Right cardiac atrium (tissue), 5 donors: ENCODE measurements at regions not wholly inside any gene's neighbourhood (a gene's known extent, or its start where the extent isn't known, plus 50 kb on each side); places are given as distances from the start of the nearest gene placed in this dataset.
"Not testable (repeated sequence)": the region's sequence is repeated elsewhere in the genome, so short reads cannot be mapped to it uniquely, and the experiment has no call there.

Experiments used
- ATAC-seq, 2 donors: fragments of 200-7000 bp; cut with Tn5 transposase; one replicate each; pipeline versions ENCODE4 v1.8.0 to v1.9.1; 2020; ENCODE audit warnings: moderate library complexity in 2 of 2, mild to moderate bottlenecking in 1 of 2
- DNase-seq, 3 donors: peaks; one replicate each; pipeline ENCODE4 v3.0.0-alpha.2; 2020
- H3K27ac ChIP-seq: one replicate; pipeline ENCODE4 v1.5.1; 2013; ENCODE audit warnings: mild to moderate bottlenecking, low read length, control low read depth, moderate library complexity
- H3K27me3 ChIP-seq: one replicate; pipeline ENCODE4 v1.6.1; 2013; ENCODE audit not compliant: control insufficient read depth, insufficient read depth
- H3K4me1 ChIP-seq: one replicate; pipeline ENCODE4 v1.6.1; 2013; ENCODE audit warnings: low read length; ENCODE audit not compliant: control insufficient read depth, insufficient read depth
- H3K4me3 ChIP-seq: one replicate; pipeline ENCODE4 v1.5.1; 2013; ENCODE audit warnings: low read length, control low read depth
- H3K9me3 ChIP-seq: one replicate; pipeline ENCODE4 v1.6.1; 2013; ENCODE audit warnings: low read length; ENCODE audit not compliant: control insufficient read depth
- WGBS: extraction: QIAGEN DNeasy Blood & Tissue Kit; methylation state at CpG from one replicate; pipeline ENCODE4 v1.1.7; 2013; 5-methylcytosine and 5-hydroxymethylcytosine counted together
- intact Hi-C, 4 donors: fragments of 100-400 bp; cut with DNase I; formaldehyde crosslinking; loops; one replicate each; pipeline versions ENCODE4 v1.11.0 to v1.14.0; 2022 to 2023
- donor health status: healthy with polysubstance abuse.
- donor health status: DM: no; HTN: yes; CAD: no.
- donor health status: DM: no; HTN: no; CAD: no.
- donor health status: DM: no; HTN: yes; CAD: no; lungs with severe emphysema.
- donor health status: DM: yes; HTN: yes; CAD: no.

DNA sequence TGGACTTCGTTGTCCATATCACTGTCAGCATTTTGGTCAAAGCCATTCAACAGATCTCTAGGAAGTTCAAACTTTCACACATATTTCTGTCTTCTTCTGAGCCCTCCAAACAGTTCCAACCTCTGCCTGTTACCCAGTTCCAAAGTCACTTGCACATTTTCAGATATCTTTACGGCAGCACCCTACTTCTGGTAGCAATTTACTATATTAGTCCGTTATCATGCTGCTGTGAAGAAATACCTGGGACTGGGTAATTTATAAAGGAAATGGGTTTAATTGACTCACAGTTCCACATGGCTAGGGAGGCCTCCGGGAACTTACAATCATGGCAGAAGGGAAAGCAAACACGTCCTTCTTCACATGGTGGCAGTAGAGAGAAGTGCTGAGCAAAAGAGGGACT is 60.6 kb upstream of the HGFAC start:
- H3K9me3 ChIP-seq, H3K27me3 ChIP-seq, H3K4me1 ChIP-seq, H3K4me3 ChIP-seq, DNase-seq, intact Hi-C loops, H3K27ac ChIP-seq, ATAC-seq: not testable (repeated sequence)
- 84% methylated on average over 5 of the region's 5 CpGs for WGBS

DNA sequence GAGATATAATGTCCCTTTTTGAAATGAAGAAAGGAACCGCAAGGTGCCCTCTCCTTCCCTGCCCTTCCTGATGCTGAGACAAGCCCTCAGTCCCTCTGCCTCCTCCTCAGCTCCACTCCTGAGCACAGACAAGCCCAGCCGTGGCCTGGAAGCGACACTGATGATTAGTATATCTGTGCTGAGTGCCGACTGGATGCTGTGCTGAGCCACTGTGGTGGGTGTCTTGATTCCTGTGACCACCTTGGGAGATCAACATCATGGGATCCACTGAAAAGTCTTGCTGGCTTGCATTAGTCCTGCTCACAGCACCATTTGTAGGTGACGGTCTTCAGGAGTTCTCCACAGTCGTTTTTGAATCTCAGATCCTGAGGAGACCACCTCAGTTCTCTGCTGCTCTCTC is 59.5 kb upstream of the HGFAC start:
- 84% methylated on average over 6 of the region's 6 CpGs for WGBS
- Histone ChIP-seq H3K4me1 (peaks cover 3% of the 10 kb centered on the region), H3K27me3 (no peaks in the 10 kb centered on the region), H3K9me3 (no peaks in the 10 kb centered on the region), H3K27ac (no peak overlapping the region), H3K4me3 (no peak overlapping the region)
- DNase-seq, result no peak
- ATAC-seq, result no peak
- intact Hi-C loops, result no loop called here

DNA sequence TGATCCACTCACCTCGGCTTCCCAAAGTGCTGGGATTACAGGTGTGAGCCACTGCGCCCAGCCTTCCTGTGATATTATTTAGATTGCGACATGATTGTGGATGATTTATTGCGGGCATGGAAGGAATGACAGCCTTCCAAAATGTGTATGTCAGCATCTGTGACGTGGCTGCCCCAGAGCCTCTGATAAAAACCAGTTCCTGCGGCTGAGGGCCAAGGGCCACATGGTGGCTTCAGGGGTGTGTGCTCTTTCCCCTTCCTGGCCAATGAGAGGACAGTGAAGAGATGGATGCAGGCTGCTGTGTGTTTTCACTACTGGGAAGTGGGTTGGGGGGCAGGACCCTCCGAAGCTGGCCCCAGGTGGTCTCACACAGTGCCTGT is 57.4 kb upstream of the HGFAC start:
- Histone ChIP-seq H3K27ac (no peak overlapping the region), H3K4me1 (peaks cover 4% of the 10 kb centered on the region), H3K27me3 (no peaks in the 10 kb centered on the region), H3K9me3 (no peaks in the 10 kb centered on the region), H3K4me3 (no peak overlapping the region)
- 78% methylated on average over 7 of the region's 7 CpGs for WGBS
- intact Hi-C loops, result no loop called here
- ATAC-seq (peak in 1 of 2 donors; percentile 2), DNase-seq (peak in 1 of 3 donors; percentile 59)

DNA sequence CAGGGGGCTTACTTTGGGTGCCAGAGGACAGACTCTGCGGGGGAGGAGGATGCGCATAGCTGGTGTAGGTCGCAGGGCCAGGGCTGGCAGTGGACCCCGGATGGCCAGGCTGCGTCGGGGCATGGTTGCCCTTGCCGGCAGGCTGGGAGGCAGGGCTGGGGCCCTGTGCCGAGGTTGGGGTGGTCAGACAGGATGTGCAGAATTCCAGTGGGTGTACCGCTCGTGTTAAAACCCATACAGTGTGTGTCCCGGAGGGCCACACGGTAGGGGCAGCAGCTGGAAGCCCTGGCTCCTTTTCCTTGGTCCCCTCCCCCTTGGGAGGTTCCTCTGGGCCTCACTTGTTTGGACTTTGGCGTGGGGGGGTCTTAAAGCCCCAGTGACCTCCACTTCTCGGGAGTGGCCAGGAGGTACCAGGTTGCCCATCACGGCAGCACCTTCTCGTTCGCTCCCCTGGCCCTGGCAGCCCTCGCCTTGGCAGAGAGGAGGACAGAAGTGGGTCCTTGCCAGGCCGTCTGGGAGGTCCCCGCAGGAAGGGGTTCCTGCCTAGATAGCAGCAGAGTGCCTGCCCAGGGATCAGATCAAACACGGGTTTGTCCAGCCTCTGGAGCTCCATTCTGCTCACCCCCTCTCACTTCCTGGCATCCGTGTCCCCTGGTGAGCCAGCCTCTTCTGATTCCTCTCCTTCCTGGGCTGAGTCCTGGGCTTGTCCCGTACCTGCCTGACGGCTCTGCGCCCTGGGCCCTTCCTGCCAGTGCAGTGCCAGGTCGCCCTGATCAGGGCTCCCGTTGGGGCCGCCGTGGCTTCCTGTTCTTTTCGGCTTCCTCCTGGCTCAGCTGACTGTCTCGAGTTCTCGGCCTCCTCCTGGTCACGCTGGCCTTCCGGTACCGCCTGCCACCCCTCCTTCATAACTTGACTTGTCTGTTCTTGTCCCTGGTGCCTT is 56.7 kb upstream of the HGFAC start:
- peak overlapping the region; percentile 39 for H3K27ac ChIP-seq

DNA sequence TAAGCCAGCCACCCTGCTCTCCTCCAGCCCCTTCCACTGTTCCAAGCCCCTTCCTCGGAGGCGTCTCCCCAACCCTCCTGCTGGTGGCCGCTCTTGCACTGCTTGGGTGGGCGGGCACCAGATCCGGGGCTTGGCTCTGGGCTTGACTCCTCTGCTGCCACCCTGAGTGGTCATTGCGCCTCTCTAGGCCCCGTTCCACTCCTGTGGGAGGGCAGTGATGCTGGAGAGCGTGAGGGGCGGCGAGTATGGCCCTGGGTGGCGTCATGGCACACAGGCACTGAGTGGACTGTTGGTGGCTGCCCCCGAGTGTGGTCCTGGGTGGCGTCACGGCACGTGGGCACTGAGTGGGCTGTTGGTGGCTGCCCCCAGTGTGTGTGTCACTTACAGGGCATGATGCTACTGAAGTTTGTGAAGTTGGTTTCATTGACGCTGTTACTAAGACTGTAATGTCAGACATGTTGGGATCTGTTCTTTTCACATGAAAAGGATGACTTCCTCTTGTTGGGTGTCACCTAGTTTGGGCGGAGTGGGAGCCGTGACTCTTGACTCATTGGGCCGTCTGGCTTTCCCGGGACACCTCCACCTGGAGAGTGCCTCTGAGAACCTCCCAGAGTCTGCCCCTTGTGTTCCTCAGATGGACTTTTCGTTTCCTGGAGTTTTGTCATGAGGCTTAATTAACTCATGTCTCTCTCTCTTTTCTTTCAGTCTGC is 55.9 kb upstream of the HGFAC start:
- ATAC-seq, result no peak
- Histone ChIP-seq H3K4me3 (no peak overlapping the region), H3K27me3 (no peaks in the 10 kb centered on the region), H3K4me1 (peaks cover 4% of the 10 kb centered on the region), H3K9me3 (no peaks in the 10 kb centered on the region), H3K27ac (peak overlapping the region; percentile 28)
- 88% methylated on average over 21 of the region's 21 CpGs for WGBS
- DNase-seq, result no peak
- intact Hi-C loops, result no loop called here

More for the DNA sequence above, 56.7 kb upstream of the HGFAC start:
- peak; percentile 56 to 84 (median 82) for DNase-seq
- Histone ChIP-seq H3K27me3 (no peaks in the 10 kb centered on the region), H3K4me3 (no peak overlapping the region), H3K9me3 (no peaks in the 10 kb centered on the region), H3K4me1 (peaks cover 4% of the 10 kb centered on the region)
- peak; percentile 54 for ATAC-seq
- intact Hi-C loops, result no loop called here
- WGBS, result 57% methylated on average over 35 of the region's 35 CpGs

DNA sequence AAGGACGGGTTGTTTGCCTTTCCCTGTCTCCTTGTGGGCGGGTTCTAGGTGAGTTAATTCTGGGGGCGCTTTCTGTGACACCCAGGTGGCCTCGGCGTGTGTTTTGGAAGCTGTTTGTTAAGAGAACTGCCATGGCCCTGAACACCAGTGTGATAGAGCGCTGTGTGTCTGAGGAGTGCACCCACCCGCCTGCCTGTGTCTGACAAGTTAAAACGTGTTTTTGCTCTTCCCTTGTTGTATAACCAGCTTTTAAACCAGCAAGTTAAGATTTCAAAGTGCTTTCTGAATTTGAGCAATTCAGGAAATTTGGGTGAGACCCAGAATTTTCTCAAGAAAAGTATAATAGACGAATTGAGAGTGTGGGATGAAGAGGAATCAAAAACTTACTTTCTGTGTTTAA is 55.2 kb upstream of the HGFAC start:
- H3K27ac ChIP-seq, result no peak overlapping the region
- intact Hi-C loops, result no loop called here
- no peak for ATAC-seq
- no peak for DNase-seq
- no peaks in the 10 kb centered on the region for H3K27me3 ChIP-seq
- H3K4me1 ChIP-seq, result peaks cover 4% of the 10 kb centered on the region
- H3K9me3 ChIP-seq, result no peaks in the 10 kb centered on the region
- H3K4me3 ChIP-seq, result no peak overlapping the region
- WGBS, result 76% methylated on average over 9 of the region's 9 CpGs

DNA sequence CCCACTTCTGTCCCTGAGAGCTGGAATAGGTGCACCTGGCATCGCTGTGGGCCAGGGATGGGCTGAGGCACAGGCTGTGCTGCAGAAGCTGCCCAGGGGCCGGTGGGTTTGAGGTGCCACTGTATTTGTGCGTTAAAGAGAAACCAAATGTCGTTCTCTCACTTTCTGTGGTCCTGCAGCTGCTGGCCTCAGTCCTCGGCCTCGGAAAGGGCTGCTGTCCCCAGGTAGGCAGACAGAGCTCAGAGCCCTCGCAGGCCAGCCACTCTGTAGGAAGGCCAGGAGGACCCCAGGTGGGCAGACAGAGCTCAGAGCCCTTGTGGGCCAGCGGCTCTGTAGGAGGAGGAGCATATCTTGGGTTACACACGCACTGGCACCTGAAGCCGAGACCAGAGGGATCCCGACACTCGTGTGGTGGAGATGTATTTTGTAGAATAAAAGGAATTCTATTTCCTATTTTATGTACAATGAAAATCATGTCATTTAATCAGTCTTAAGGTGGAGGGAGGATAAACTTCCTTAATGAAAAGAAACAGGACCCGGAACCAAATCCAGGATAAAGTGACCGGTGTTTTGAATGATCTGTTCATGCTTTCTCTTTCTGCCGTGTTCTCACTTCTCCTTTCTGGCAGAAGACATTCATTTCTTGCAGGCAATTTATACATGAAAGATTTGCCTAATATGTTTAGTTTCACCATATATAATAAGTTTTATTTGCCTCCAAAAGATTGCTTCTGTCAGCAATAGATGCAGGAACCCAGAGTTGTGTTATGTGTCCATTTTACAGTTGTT is 54.4 kb upstream of the HGFAC start:
- Histone ChIP-seq H3K9me3 (no peaks in the 10 kb centered on the region), H3K27ac (peak overlapping the region; percentile 50), H3K4me1 (peaks cover 4% of the 10 kb centered on the region), H3K4me3 (peak overlapping the region; percentile 7), H3K27me3 (no peaks in the 10 kb centered on the region)
- WGBS, result 66% methylated on average over 15 of the region's 15 CpGs
- intact Hi-C loops, result no loop called here
- ATAC-seq (no peak), DNase-seq (peak in 2 of 3 donors; percentile 37 to 54)

DNA sequence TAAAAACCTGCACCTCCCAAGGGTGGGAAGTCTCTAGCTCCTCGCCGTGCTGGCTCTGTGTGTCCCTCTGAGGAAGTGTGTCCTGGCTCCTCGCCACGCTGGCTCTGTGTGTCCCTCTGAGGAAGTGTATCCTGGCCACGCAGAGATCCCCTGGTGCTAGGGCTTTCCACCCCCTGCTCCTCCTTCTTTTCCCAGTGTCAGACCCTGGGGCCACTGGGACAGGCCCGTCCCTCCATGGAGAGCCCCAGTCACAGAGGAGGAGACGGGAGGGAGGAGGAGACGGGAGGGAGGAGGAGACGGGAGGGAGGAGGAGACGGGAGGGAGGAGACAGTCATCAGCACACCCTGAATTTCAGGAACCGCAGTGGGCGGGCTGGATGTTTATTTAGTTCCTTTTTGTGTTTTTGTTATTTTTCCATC is 53.8 kb upstream of the HGFAC start:
- H3K27me3 ChIP-seq, result no peaks in the 10 kb centered on the region
- DNase-seq (peak; percentile 92 to 97 (median 96)), ATAC-seq (peak; percentile 84 to 91)
- WGBS, result 18% methylated on average over 12 of the region's 12 CpGs
- H3K4me1 ChIP-seq, result peaks cover 4% of the 10 kb centered on the region
- intact Hi-C loops, result no loop called here
- peak overlapping the region; percentile 31 for H3K4me3 ChIP-seq
- H3K27ac ChIP-seq, result peak overlapping the region; percentile 21
- H3K9me3 ChIP-seq, result no peaks in the 10 kb centered on the region

DNA sequence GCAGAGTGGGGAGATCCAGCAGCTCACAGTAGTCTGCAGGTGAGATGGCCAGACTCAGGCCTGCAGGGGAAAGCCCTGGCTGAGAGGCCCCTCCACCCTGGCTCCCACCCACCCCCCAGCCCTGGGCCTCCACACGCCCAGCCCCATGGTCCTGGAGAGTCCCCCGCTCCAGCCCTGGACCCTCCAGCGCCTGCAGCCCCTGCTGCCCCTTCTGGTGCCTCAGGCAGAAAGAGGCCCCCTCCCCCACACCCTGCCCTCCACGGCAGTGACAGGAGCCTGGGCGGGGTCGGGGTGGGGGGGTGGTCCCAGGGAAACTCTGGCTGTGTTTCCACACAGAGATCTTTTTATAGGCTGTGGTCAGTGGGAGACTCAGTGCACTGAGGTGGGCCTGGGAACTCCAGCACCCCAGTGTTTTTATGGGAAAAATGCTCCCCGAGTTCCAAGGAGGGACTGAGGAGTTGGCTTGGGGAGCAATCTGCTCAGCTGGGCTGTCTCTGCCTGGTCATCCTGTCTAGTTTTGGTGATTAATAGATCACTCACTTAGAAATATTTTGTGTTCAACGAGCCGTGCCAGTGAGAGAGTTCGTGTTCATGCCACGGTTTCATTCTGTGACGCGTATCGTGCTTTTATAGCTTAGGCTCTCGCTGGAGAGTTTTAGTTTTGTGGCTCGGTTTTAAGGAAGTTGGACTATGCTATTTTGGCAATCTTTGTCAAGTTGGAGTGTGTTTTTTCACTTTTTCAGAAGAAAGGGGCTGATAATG is 53.1 kb upstream of the HGFAC start:
- 20% methylated on average over 16 of the region's 16 CpGs for WGBS
- Histone ChIP-seq H3K27ac (peak overlapping the region; percentile 28), H3K9me3 (no peaks in the 10 kb centered on the region), H3K4me1 (peaks cover 4% of the 10 kb centered on the region), H3K27me3 (no peaks in the 10 kb centered on the region), H3K4me3 (peak overlapping the region; percentile 31)
- intact Hi-C loops, result no loop called here
- peak; percentile 19 to 23 for ATAC-seq
- DNase-seq, result peak in 1 of 3 donors; percentile 70
